Smooth muscle cell (in vitro differentiated cells): ENCODE measurements at regions not wholly inside any gene's neighbourhood (a gene's known extent, or its start where the extent isn't known, plus 50 kb on each side); places are given as distances from the start of the nearest gene placed in this dataset.

Experiments used
- DNase-seq: peaks from one replicate; lab custom pipeline; 2025; ENCODE audit not compliant: unreplicated experiment; lab: John Stamatoyannopoulos, UW
- H2AFZ ChIP-seq: fragments of 200-600 bp; sonication (generic); 2 replicates; pipeline ENCODE4 v1.6.0; 2016; ENCODE audit warnings: antibody characterized with exemption, low read depth, mild to moderate bottlenecking
- H3F3A ChIP-seq: fragments of 200-600 bp; sonication (generic); 2 replicates; pipeline ENCODE4 v1.6.0; 2017; ENCODE audit warnings: antibody characterized with exemption, low read depth
- H3K27ac ChIP-seq: fragments of 200-600 bp; sonication (generic); 2 replicates; pipeline ENCODE4 v1.5.1; 2016; ENCODE audit warnings: low read depth, mild to moderate bottlenecking
- H3K27me3 ChIP-seq: fragments of 200-600 bp; sonication (generic); 2 replicates; pipeline ENCODE4 v1.6.1; 2016; ENCODE audit warnings: low read depth, mild to moderate bottlenecking
- H3K36me3 ChIP-seq: fragments of 200-600 bp; sonication (generic); 2 replicates; pipeline ENCODE4 v1.5.1; 2016; ENCODE audit warnings: low read depth
- H3K4me1 ChIP-seq: fragments of 200-600 bp; sonication (generic); 2 replicates; pipeline ENCODE4 v1.5.1; 2016; ENCODE audit warnings: low read depth
- H3K4me2 ChIP-seq: fragments of 200-600 bp; sonication (generic); 2 replicates; pipeline ENCODE4 v1.6.0; 2016; ENCODE audit warnings: mild to moderate bottlenecking
- H3K4me3 ChIP-seq: fragments of 200-600 bp; sonication (generic); 2 replicates; pipeline ENCODE4 v1.5.1; 2016; ENCODE audit warnings: mild to moderate bottlenecking
- H3K79me2 ChIP-seq: fragments of 200-600 bp; sonication (generic); 2 replicates; pipeline ENCODE4 v1.6.0; 2016; ENCODE audit warnings: low read depth, mild to moderate bottlenecking
- H3K9ac ChIP-seq: fragments of 200-600 bp; sonication (generic); 2 replicates; pipeline ENCODE4 v1.6.0; 2016; ENCODE audit warnings: low read depth
- H3K9me3 ChIP-seq: fragments of 200-600 bp; sonication (generic); replicated peaks from 2 replicates; pipeline ENCODE4 v1.5.1; 2016; ENCODE audit warnings: low read depth
- H4K20me1 ChIP-seq: fragments of 200-600 bp; sonication (generic); 2 replicates; pipeline ENCODE4 v1.6.0; 2016; ENCODE audit warnings: low read depth
- CTCF ChIP-seq: fragments of 200-600 bp; sonication (generic); IDR thresholded peaks from 2 replicates; pipeline ENCODE4 v1.5.1; 2017; ENCODE audit warnings: borderline replicate concordance, mild to moderate bottlenecking, antibody characterized with exemption; ENCODE audit not compliant: insufficient read depth, poor library complexity, severe bottlenecking
- WGBS: methylation state at CpG from one replicate; pipeline ENCODE4 v1.1.7; 2016; ENCODE audit warnings: low lambda C conversion rate; 5-methylcytosine and 5-hydroxymethylcytosine counted together

- Histone ChIP-seq H3K4me3 (no peak overlapping the region), H3K27me3 (no peaks in the 10 kb centered on the region), H3K79me2 (no peaks in the 10 kb centered on the region), H2AFZ (no peak overlapping the region), H3F3A (no peaks in the 10 kb centered on the region), H3K4me2 (no peak overlapping the region), H3K36me3 (no peaks in the 10 kb centered on the region), H3K9me3 (no peaks in the 10 kb centered on the region), H3K27ac (no peak overlapping the region), H3K4me1 (no peaks in the 10 kb centered on the region), H3K9ac (no peak overlapping the region), H4K20me1 (no peaks in the 10 kb centered on the region)
- no peak for DNase-seq
- WGBS = 72% methylated on average over 3 of the region's 3 CpGs
- no peak for TF ChIP-seq CTCF
Measured at GRCh38 chr5:8924054-8924793, 621.7 kb downstream of the SEMA5A start.

GRCh38 chr5:8930021-8930420, 615.9 kb downstream of the SEMA5A start:
- Histone ChIP-seq H3K27me3 (no peaks in the 10 kb centered on the region), H3K27ac (no peak overlapping the region), H4K20me1 (no peaks in the 10 kb centered on the region)

GRCh38 chr5:8934455-8934854, 611.4 kb downstream of the SEMA5A start:
- no peaks in the 10 kb centered on the region for H3K9me3 ChIP-seq
- WGBS = 58% methylated on average over 1 of the region's 1 CpG
- H3K36me3 ChIP-seq = no peaks in the 10 kb centered on the region
- no peak overlapping the region for H3K9ac ChIP-seq
- H3K27me3 ChIP-seq = no peaks in the 10 kb centered on the region
- no peak overlapping the region for H3K27ac ChIP-seq
- H3K4me2 ChIP-seq = no peak overlapping the region
- no peaks in the 10 kb centered on the region for H3F3A ChIP-seq
- no peaks in the 10 kb centered on the region for H3K4me1 ChIP-seq
- no peak overlapping the region for H3K4me3 ChIP-seq
- no peaks in the 10 kb centered on the region for H4K20me1 ChIP-seq
- no peaks in the 10 kb centered on the region for H3K79me2 ChIP-seq
- no peak for TF ChIP-seq CTCF
- H2AFZ ChIP-seq = no peak overlapping the region
- no peak for DNase-seq

More at GRCh38 chr5:8930021-8930420, 615.9 kb downstream of the SEMA5A start:
- H3K36me3 ChIP-seq = no peaks in the 10 kb centered on the region
- no peak for TF ChIP-seq CTCF
- no peak overlapping the region for H3K4me3 ChIP-seq
- WGBS = 45% methylated on average over 2 of the region's 2 CpGs
- no peaks in the 10 kb centered on the region for H3K79me2 ChIP-seq
- no peak overlapping the region for H3K4me2 ChIP-seq
- H3K4me1 ChIP-seq = no peaks in the 10 kb centered on the region
- H3K9ac ChIP-seq = no peak overlapping the region
- no peaks in the 10 kb centered on the region for H3F3A ChIP-seq
- H2AFZ ChIP-seq = no peak overlapping the region
- DNase-seq = no peak
- H3K9me3 ChIP-seq = no peaks in the 10 kb centered on the region

- no peaks in the 10 kb centered on the region for H3K36me3 ChIP-seq
- H3K79me2 ChIP-seq = no peaks in the 10 kb centered on the region
- no peak overlapping the region for H2AFZ ChIP-seq
- H3K27ac ChIP-seq = no peak overlapping the region
- no peak for TF ChIP-seq CTCF
- no peaks in the 10 kb centered on the region for H3F3A ChIP-seq
- DNase-seq = no peak
- H3K9ac ChIP-seq = no peak overlapping the region
- H3K4me2 ChIP-seq = no peak overlapping the region
- no peaks in the 10 kb centered on the region for H3K4me1 ChIP-seq
- H4K20me1 ChIP-seq = no peaks in the 10 kb centered on the region
- H3K4me3 ChIP-seq = no peak overlapping the region
- H3K27me3 ChIP-seq = no peaks in the 10 kb centered on the region
- no peaks in the 10 kb centered on the region for H3K9me3 ChIP-seq
- WGBS = 76% methylated on average over 1 of the region's 1 CpG
Measured at GRCh38 chr5:8940934-8941333, 604.9 kb downstream of the SEMA5A start.
